ENCODE measurements at regions not wholly inside any gene's neighbourhood (a gene's known extent, or its start where the extent isn't known, plus 50 kb on each side); places are given as distances from the start of the nearest gene placed in this dataset.

- TF ChIP-seq CTCF (IDR thresholded peaks at IDR 0.05; ENCODE audit: borderline replicate concordance, extremely low read depth, low read length, poor library complexity, severe bottlenecking) (no peak), EZH2 (IDR thresholded peaks at IDR 0.05; ENCODE audit: borderline replicate concordance, low read depth, low read length, severe bottlenecking) (no peak)
Observed at GRCh38 chr10:90989378-90989777, 68.5 kb upstream of the ANKRD1 start.
